GM12878 (cell line): ENCODE measurements at regions not wholly inside any gene's neighbourhood (a gene's known extent, or its start where the extent isn't known, plus 50 kb on each side); places are given as distances from the start of the nearest gene placed in this dataset.

ENCODE experiments used
- ATAC-seq: fragments of 200-7000 bp; cut with Tn5 transposase; 3 replicates; pipeline ENCODE4 v1.9.1; 2020; ENCODE audit warnings: mild to moderate bottlenecking, moderate library complexity
- BruUV-seq: library from RNA; stranded (reverse); fragments of 400-500 nt; replicated peaks from 2 replicates; lab custom pipeline; 2021; lab: Mats Ljungman, UMichigan
- CTCF ChIA-PET: fragments of 300-600 bp; sonication (Branson Sonifier 250); formaldehyde crosslinking; extraction: SDS; loops from one replicate; lab custom pipeline; 2021; ENCODE audit warnings: inconsistent platforms; lab: Yijun Ruan, JAX
- POLR2A ChIA-PET: fragments of 350-600 bp; formaldehyde crosslinking; extraction: SDS; loops from one replicate; lab custom pipeline; 2021; ENCODE audit warnings: inconsistent platforms; lab: Charles Lee
- RAD21 ChIA-PET: fragments of 300-600 bp; sonication (Branson Sonifier 250); formaldehyde crosslinking; loops from one replicate; lab custom pipeline; 2023; ENCODE audit warnings: antibody characterized with exemption; ENCODE audit not compliant: unreplicated experiment; lab: Charles Lee
- SMC1A ChIA-PET: fragments of 300-600 bp; sonication (Branson Sonifier 250); formaldehyde crosslinking; loops from one replicate; lab custom pipeline; 2023; ENCODE audit not compliant: unreplicated experiment, uncharacterized antibody; lab: Charles Lee
- DNase-seq: peaks from one replicate; pipeline ENCODE4 v3.0.0-alpha.2; 2011; ENCODE audit warnings: low read depth, low spot score
- FAIRE-seq: peaks from 3 replicates; lab custom pipeline; 2011; peaks lifted over from hg19 to GRCh38; lab: Jason Lieb, UNC
- H2AFZ ChIP-seq: 2 replicates; pipeline ENCODE4 v1.6.0; 2011; ENCODE audit warnings: low read depth, low read length, control low read depth; ENCODE audit not compliant: control insufficient read depth
- H3K27ac ChIP-seq: 2 replicates; pipeline ENCODE4 v1.5.1; 2011; ENCODE audit warnings: control low read depth; ENCODE audit not compliant: control insufficient read depth, insufficient read depth
- H3K27me3 ChIP-seq, 2 experiments: replicated peaks in 1 of 2; 2 replicates each; pipeline versions ENCODE4 v1.6.0 to v1.6.1; 2011; ENCODE audit warnings: low read length in 1 of 2; ENCODE audit not compliant: control insufficient read depth in 2 of 2, insufficient read depth in 2 of 2
- H3K36me3 ChIP-seq, 2 experiments: 2 replicates each; pipeline ENCODE4 v1.5.1; 2011; ENCODE audit warnings: low read length in 1 of 2; ENCODE audit not compliant: control insufficient read depth in 2 of 2, insufficient read depth in 2 of 2
- H3K4me1 ChIP-seq: 2 replicates; pipeline ENCODE4 v1.6.1; 2011; ENCODE audit warnings: mild to moderate bottlenecking, low read length, moderate library complexity, mixed read lengths; ENCODE audit not compliant: control insufficient read depth, insufficient read depth
- H3K4me2 ChIP-seq: 2 replicates; pipeline ENCODE4 v1.6.0; 2011; ENCODE audit warnings: control low read depth; ENCODE audit not compliant: control insufficient read depth, insufficient read depth
- H3K4me3 ChIP-seq: fragments of 200-600 bp; sonication (generic); 2 replicates; pipeline ENCODE4 v1.5.1; 2016
- H3K79me2 ChIP-seq: 2 replicates; pipeline ENCODE4 v1.6.0; 2011; ENCODE audit warnings: low read length; ENCODE audit not compliant: control insufficient read depth, insufficient read depth
- H3K9ac ChIP-seq: 2 replicates; pipeline ENCODE4 v1.8.0; 2011; ENCODE audit warnings: low read length, control low read depth, mixed read lengths; ENCODE audit not compliant: control insufficient read depth, insufficient read depth
- H3K9me3 ChIP-seq: replicated peaks from 3 replicates; pipeline ENCODE4 v1.5.1; 2011; ENCODE audit warnings: mild to moderate bottlenecking, low read length; ENCODE audit not compliant: control insufficient read depth, insufficient read depth
- H4K20me1 ChIP-seq: 2 replicates; pipeline ENCODE4 v1.6.0; 2011; ENCODE audit not compliant: control insufficient read depth, insufficient read depth
- CBFB ChIP-seq: IDR thresholded peaks from 2 replicates; pipeline ENCODE4 v1.6.1; 2016; ENCODE audit warnings: antibody characterized with exemption, low read depth
- CHD1 ChIP-seq: IDR thresholded peaks from 2 replicates; pipeline ENCODE4 v1.6.1; 2012; ENCODE audit warnings: low read depth, low read length, improper control_type of control experiment
- EGR1 ChIP-seq, 2 experiments: IDR thresholded peaks; 1 replicate in 1 of 2; 2 replicates in 1 of 2; pipeline ENCODE4 v1.6.1; 2011 to 2012; ENCODE audit warnings: low read depth in 2 of 2, low read length in 2 of 2, borderline replicate concordance in 1 of 2, mild to moderate bottlenecking in 1 of 2, moderate library complexity in 1 of 2
- KAT2A ChIP-seq: conservative IDR thresholded peaks from 2 replicates; pipeline ENCODE4 v1.6.1; 2011; ENCODE audit warnings: low read depth, low read length; ENCODE audit not compliant: control insufficient read depth
- KLF5 ChIP-seq: fragments of 450-650 bp; IDR thresholded peaks from 2 replicates; pipeline ENCODE4 v1.6.1; 2014; ENCODE audit warnings: mild to moderate bottlenecking; ENCODE audit not compliant: partially characterized antibody
- LARP7 ChIP-seq: fragments of 450-650 bp; IDR thresholded peaks from 2 replicates; pipeline ENCODE4 v1.6.1; 2017; ENCODE audit warnings: mild to moderate bottlenecking
- SIX5 ChIP-seq: IDR thresholded peaks from 2 replicates; pipeline ENCODE4 v1.6.1; 2011; ENCODE audit warnings: mild to moderate bottlenecking, low read depth, low read length, moderate library complexity; ENCODE audit not compliant: severe bottlenecking
- WGBS: methylation state at CpG from one replicate; pipeline ENCODE4 v1.1.6; 2016; ENCODE audit warnings: low lambda C conversion rate; ENCODE audit not compliant: insufficient replicate concordance, insufficient coverage; ENCODE audit errors: missing lambda C conversion rate; 5-methylcytosine and 5-hydroxymethylcytosine counted together
- in situ Hi-C: fragments of 300-500 bp; cut with MboI; formaldehyde crosslinking; loops from 9 replicates; pipeline ENCODE4 v1.14.3; 2018; ENCODE audit warnings: mixed read lengths
- intact Hi-C: fragments of 100-400 bp; cut with micrococcal nuclease; formaldehyde crosslinking; loops from one replicate; pipeline ENCODE4 v1.14.2; 2022; ENCODE audit not compliant: unreplicated experiment
- TF ChIP-seq, protein P1 (sequence below): fragments of 450-650 bp; conservative IDR thresholded peaks from 2 replicates; pipeline ENCODE4 v1.6.1; 2017; ENCODE audit warnings: mild to moderate bottlenecking, moderate library complexity

GRCh38 chr6:168892031-168892430, 361.6 kb downstream of the THBS2 start:
- no peaks in the 10 kb centered on the region for H3K36me3 ChIP-seq
- DNase-seq (no peak), ATAC-seq (no peak), FAIRE-seq (no peak)
- H3K4me1 ChIP-seq: no peaks in the 10 kb centered on the region
- ChIA-PET SMC1A (no interaction called here), POLR2A (interaction anchor here (0.7 kb wide), 1 partner anchor 474 kb away, joined by 6 read pairs; no protein-coding TSS in a partner anchor), RAD21 (interaction anchor here (0.9 kb wide), 1 partner anchor 1625 kb away, joined by 3 read pairs; no protein-coding TSS in a partner anchor), CTCF (no interaction called here)
- no peak overlapping the region for H3K9ac ChIP-seq
- no peak overlapping the region for H3K4me2 ChIP-seq
- no peaks in the 10 kb centered on the region for H3K27me3 ChIP-seq
- no peak overlapping the region for H3K4me3 ChIP-seq
- in situ Hi-C loops: loop anchor here (5.0 kb wide), 1 partner anchor 1635 kb away; no protein-coding TSS in a partner anchor
- H3K9me3 ChIP-seq: no peaks in the 10 kb centered on the region
- intact Hi-C loops: no loop called here
- H3K27ac ChIP-seq: no peak overlapping the region
- BruUV-seq: no TSS peak
- TF ChIP-seq CBFB (no peak), CHD1 (no peak), KLF5 (no peak), EGR1 (IDR thresholded peaks at IDR 0.05; ENCODE audit: borderline replicate concordance in 1 of 2, low read depth in 2 of 2, low read length in 2 of 2) (no peak), LARP7 (no peak), SIX5 (no peak), KAT2A (no peak)
- TF ChIP-seq, protein P1, sequence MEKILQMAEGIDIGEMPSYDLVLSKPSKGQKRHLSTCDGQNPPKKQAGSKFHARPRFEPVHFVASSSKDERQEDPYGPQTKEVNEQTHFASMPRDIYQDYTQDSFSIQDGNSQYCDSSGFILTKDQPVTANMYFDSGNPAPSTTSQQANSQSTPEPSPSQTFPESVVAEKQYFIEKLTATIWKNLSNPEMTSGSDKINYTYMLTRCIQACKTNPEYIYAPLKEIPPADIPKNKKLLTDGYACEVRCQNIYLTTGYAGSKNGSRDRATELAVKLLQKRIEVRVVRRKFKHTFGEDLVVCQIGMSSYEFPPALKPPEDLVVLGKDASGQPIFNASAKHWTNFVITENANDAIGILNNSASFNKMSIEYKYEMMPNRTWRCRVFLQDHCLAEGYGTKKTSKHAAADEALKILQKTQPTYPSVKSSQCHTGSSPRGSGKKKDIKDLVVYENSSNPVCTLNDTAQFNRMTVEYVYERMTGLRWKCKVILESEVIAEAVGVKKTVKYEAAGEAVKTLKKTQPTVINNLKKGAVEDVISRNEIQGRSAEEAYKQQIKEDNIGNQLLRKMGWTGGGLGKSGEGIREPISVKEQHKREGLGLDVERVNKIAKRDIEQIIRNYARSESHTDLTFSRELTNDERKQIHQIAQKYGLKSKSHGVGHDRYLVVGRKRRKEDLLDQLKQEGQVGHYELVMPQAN: no peak
- no peak overlapping the region for H2AFZ ChIP-seq
- 0% methylated on average over 5 of the region's 5 CpGs for WGBS
- H3K79me2 ChIP-seq: no peaks in the 10 kb centered on the region
- no peaks in the 10 kb centered on the region for H4K20me1 ChIP-seq
